ENCODE measurements at regions not wholly inside any gene's neighbourhood (a gene's known extent, or its start where the extent isn't known, plus 50 kb on each side); places are given as distances from the start of the nearest gene placed in this dataset.

DNA sequence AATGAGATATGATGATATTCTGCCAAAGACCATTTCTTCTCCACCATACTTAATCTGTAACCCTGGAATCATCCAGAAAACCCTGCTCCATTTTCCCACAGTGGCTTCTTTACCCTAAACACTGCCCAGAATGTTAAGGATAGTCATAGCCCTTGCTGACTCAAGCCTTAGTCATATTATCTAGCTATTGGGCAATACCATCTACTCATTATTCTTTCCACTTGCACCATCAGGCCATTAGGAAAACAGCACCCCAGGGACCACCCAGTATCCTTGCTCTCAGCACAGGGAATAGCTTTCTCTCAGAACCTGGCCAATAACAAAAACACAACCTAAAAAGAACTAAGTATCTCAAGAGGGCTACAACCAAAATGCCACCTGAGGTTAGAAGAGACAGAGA lies 445.7 kb upstream of the SLC14A2 start:
- DNase-seq, result no peak

DNA sequence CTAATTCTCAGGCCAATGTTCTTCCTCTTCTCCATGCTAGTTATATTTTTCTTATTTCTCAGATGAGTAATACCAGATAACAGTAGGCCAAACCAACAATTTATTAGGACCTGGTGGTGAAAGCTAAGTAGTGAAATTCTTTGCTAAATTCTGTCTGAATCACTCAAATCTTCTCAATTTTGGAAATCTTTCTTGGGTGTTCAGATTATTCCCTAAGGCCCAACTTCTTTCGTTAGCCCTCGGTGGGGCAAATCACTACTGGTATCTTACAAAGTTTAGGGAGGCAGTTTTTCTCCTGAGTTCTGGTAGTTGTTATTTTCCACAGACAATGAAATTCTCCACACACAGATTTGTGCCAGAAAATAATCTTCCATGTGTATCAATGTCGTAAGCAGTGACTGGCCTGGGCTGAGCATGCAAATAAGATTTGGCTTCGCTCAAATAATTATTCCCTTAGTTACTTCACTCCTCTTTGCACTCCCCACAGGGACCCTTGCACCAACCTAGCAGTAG lies 443.5 kb upstream of the SLC14A2 start:
- no peak for DNase-seq

GRCh38 chr18:45173327-45173726 lies 441.9 kb upstream of the SLC14A2 start:
- no peak for DNase-seq

DNA sequence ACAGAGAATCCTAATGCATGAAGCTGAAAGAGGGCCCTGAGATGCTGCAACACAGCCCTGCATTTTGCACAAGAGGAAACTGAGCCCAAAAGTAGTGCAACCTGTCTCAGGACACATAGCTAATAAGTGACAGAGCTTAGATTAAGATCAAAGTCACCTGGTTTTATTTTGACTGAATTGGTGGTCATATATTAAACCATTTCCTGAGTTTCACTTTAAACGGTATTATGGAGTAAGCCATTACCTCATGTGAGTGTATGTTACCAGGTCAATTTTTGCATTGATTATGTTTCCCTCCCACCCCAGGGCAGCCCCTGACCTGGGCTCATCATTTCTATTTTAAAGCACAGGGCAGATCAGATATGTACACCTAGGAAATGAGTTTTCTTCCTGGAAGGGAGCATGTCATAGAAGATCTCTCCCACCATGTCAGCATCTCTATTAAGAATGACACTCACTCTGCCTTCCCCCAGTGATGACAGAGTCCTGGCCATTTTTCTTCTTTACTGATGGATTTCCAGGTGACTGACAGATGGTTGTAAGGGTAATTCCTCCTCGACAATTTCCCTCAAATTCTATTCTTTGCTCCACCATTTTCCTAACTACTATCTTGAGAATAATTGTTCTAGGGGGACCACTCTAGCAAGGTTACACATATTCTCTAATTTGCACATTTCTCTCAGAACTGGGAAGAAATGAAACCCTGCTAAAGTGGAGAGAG lies 441.3 kb upstream of the SLC14A2 start:
- DNase-seq, result no peak

GRCh38 chr18:45174629-45175136 lies 440.6 kb upstream of the SLC14A2 start:
- no peak for DNase-seq

DNA sequence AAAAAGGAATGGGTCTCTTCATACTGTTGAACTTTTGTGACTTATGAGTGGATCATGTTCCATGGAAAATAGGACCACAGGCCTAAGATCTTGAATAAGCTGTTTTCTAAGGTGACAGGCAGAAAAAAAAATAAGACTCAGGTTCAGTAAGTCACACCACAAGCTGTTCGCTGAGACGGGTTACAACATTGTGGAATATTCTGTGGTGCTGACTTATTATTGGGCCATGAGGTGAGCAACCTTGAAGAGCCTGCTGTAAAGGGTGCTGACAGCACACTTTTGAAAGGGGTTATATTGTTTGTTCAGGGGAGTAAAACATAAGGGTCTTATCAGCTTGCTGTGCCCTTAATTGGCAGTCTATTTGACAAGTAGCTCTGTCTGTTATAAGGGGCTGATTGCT lies 439.8 kb upstream of the SLC14A2 start:
- DNase-seq, result no peak

DNA sequence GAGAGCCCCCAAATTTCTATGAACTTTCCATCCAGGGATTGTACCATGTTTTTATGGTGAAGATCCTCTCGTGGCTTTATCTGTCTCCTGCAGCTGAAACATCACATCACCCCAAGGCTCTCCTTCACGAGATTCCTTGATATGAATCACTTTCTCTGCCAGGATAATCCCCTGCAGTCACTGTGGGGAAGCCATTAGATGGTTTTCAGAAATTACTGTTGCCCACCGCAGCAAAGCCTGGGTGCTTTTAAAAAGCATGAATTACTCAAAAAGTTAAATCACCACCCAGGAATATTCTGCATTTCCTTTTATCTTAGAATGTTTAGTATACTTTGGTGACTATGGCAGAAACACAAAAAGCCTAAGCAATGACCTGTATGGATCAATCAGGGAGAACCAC lies 428.4 kb upstream of the SLC14A2 start:
- no peak for DNase-seq

- no peak for DNase-seq
Measured at GRCh38 chr18:45191795-45192194, 423.5 kb upstream of the SLC14A2 start.

DNA sequence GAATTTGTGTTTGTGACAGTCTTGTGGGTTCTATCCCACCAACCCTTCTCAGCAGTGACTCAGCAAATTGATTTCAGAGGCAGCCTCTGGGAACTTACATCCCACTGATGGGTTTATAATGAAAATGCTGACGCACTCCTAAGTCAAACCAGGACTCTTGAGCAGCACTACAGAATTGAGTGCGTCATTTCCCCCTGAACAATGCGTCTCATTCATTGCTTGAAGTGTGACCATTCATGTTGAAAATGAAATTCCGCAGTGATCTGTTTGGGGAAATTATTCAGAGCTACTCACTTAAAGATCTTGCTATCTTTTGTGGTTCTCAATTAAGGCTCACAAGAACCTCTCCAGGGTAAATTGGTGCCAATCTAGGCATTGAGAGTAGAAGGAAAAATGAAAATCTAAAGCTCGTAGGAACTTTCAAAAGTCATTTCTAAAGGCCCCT lies 417.7 kb upstream of the SLC14A2 start:
- DNase-seq, result no peak

- DNase-seq, result no peak
Measured at GRCh38 chr18:45198526-45198925, 416.8 kb upstream of the SLC14A2 start.

DNA sequence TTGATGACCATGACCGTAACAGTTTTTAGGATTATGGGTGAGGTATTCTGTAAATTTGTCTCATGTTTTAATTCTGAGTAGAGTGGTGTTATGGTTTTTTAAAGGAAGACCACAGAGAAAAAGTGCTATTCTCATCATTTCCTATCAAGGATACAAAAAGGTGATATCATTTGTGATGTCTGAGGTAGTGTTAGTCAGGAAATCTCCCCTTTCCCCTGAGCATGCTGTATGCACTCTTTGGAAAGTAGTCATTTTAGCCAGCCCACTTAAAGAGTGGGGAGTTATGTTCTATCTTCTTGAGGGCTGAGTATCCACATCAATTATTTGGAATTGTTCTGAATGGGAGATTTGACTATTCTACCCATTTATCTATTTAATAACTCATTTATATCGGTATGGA lies 414.2 kb upstream of the SLC14A2 start:
- DNase-seq, result no peak

GRCh38 chr18:45201489-45201888 lies 413.8 kb upstream of the SLC14A2 start:
- no peak for DNase-seq

- no peak for DNase-seq
Measured at GRCh38 chr18:45202061-45202460, 413.2 kb upstream of the SLC14A2 start.

DNA sequence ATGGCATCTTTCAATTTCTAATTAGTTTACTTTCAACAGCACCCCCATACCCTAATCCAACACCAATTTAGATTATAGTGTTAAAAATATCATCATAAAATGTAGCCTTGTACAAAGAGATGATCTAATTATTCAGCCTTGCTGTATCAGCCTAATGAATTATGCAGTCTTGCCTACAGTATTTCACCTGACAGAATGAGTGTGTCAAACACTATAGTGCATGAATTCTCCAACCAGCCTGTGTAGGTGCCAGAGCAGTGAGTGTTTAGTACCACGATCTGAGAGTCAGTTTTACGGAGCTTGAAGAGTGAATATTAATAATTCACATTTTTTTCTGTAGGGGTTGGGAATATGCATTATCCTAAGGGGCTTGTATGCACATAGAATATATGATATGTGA lies 411.6 kb upstream of the SLC14A2 start:
- no peak for DNase-seq

- no peak for DNase-seq
Measured at GRCh38 chr18:45207328-45207727, 407.9 kb upstream of the SLC14A2 start.

DNA sequence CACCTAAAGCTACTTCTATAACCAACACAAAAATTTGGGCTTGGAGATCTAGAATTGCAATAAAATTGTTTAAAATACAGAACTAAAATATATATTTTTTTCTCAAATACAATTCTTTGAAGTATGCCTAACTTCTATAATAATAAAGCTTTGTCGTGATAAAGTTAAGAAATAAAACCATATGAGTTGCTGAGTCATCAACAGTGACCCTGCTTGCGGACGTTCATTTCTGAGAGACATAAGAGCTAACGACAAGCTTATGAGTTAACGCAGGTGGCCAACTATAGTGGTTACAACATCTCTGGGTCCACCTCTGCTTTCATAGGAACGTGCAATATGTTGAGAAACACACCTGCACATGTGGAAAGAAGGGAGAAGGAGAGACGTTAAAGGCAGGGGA lies 407.1 kb upstream of the SLC14A2 start:
- no peak for DNase-seq

- peak; percentile 73 to 77 for DNase-seq
Measured at GRCh38 chr18:45212181-45213039, 402.9 kb upstream of the SLC14A2 start.

GRCh38 chr18:45213040-45213333 lies 402.3 kb upstream of the SLC14A2 start:
- DNase-seq, result no peak

GRCh38 chr18:45218436-45218835 lies 396.8 kb upstream of the SLC14A2 start:
- no peak for DNase-seq

GRCh38 chr18:45221363-45221762 lies 393.9 kb upstream of the SLC14A2 start:
- no peak for DNase-seq

GRCh38 chr18:45222180-45222579 lies 393.1 kb upstream of the SLC14A2 start:
- no peak for DNase-seq

DNA sequence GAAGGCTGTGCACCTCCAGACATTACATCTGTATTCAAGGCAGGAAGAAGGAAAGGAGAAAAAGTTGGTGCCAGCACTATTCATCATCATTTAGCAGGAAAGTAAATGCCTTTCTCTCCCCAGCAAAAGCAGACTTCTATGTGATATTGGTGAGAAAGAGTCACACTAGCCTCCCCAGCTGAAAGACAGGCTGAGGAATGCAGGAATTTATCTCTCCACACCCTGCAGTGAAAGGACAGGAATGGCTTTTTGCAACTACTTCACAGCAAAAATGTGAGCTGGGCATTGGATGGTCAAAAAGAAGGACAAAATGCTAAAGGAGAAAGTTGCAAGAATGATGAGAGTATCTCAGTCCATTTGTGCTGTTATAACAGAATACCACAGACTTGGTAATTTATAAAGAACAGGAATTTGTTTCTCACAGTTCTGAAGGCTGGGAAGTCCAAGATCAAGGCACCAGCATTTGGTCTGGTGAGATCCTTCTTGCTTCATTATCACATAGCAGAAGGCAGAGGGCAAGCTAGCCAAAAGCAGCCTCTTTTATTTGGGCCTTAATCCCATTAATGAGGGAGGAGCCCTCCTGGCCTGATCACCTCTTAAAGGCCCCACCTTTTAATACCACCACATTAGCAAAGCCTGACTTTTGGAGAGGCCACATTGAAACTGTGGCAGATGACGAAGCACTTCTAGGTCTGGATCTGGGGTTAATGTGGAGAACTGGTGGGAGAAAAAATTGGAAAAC lies 388.1 kb upstream of the SLC14A2 start:
- no peak for DNase-seq

DNA sequence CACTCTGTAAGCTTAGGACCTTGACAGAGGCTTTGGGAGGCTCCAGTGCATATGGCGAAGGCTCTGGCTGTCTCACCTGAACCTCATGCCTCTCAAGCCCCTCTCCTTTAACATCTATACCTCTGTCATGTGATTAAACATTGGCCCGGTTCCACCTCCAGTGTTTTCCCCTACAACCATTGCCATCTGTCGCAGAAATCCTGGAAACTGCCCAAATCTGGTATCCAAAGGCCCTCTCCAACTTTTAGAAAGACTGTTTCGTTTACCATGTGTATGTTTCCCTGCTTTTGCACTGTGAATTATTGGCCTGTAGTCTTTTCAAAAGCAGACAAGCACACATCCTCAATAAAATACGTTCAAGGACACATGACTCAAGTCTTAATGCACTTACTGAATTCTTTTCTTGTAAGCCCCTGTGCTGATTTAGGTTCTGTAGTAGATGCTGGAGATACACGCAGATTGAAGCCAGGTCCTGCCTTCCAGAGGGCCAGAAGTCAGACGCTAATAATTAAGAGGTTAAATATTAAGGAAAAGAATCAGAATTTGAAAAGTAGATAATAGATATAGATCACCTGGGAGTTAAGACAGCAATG lies 386.4 kb upstream of the SLC14A2 start:
- no peak for DNase-seq

Data from CD4-positive, alpha-beta T cell treated with Interleukin-1 beta for 1 hour (primary cell).